GM21528 (cell line): ENCODE measurements at regions not wholly inside any gene's neighbourhood (a gene's known extent, or its start where the extent isn't known, plus 50 kb on each side); places are given as distances from the start of the nearest gene placed in this dataset.
"Not testable (repeated sequence)": the region's sequence is repeated elsewhere in the genome, so short reads cannot be mapped to it uniquely, and the experiment has no call there.

Source experiments
- ATAC-seq: cut with Tn5 transposase; IDR thresholded peaks from one replicate; pipeline ENCODE4 v1.9.1; 2021; ENCODE audit warnings: mild to moderate bottlenecking, moderate library complexity; ENCODE audit not compliant: unreplicated experiment, low FRiP score

DNA sequence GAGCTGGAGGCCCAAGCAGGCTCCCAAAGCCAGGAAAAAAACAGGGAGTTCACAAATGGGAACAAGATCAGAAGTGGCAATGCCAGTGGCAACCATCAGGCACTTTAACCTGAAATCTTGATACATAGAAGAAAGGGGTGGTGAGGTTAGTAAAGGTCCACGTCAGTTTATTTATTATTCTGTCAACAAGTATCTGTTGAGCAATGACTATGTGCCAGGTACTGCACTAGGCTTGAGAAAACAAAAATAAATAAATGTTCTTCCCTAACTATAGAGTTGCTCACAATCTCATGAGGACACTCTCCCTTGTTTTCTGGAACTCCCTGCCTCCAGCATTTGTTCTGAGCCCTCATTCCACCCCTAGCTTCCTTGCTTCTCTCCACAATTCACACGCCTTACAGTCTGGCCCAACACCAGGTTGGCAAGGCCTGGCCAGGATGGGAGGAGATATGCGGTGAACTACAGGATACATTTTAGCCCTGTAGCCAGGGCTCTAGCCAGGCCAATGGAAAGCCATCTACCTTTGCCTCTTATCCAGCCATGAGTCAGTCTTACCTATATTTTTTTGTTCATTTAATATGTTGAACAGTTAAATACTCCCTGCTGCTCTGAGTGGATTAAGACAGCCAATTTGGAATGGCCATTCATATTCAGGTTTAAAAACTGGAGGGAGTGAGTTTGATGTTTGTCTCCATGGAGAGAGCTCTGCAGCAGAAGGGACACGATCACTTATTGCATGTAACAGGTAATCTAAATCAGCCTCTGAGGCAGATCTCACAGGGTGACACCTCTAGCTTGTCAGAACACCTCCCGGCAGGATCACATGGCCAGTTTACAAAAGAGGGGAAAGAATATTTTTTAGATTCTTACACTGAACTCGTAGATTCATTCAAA lies 161.9 kb upstream of the ATP11B start:
- ATAC-seq = no peak

DNA sequence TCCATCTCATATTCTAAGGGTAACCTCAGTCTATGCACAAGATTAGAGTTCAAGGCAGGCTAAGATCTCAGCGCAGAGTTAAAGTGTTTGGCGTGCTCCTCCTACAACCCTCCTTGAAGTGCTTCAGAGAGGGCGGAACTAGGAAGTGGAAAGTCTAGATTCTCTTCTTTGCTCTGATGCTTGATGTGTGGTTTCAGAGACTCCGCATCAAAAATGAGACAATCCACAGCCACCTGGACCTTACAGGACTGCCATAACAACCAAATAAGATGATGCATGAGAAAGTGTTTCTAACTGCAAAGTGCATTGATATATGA lies 161.3 kb upstream of the ATP11B start:
- no peak for ATAC-seq

DNA sequence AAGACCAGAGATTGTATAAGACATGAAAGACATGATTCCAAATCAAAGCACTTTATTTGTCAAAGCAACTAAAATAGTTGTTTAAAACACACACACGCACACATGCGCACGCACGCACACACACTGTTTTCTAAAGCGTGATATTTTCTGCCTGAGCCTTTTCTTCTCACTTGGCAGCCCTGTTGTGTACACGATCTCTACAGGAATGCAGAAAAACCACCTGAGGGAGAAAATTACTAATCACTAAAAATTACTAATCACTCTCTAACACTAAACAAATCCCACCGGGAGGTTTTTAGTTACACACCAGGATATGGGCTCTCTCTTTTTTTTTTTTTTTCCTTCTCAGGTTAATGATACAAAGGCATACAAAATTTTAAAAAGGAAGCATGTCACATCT lies 160.1 kb upstream of the ATP11B start:
- ATAC-seq = no peak

DNA sequence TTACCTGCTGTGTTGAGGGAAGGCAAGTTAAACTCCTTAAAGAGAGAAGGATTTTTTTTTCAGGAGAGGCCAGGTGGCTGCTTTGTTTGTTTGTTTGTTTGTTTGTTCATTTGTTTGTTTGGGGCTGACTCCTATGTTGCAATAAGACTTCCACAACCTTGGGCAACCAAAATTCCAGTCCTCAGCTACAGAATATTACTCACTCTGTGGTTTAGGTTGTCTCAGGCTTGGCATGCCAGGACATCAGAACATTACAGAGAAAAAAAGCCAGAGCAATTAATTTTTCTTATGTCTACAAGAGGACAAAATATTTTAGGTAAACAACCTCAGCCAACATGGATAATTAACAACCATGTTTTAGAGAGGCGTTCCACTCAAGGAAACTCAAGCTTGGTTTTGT lies 156.7 kb upstream of the ATP11B start:
- no peak for ATAC-seq

DNA sequence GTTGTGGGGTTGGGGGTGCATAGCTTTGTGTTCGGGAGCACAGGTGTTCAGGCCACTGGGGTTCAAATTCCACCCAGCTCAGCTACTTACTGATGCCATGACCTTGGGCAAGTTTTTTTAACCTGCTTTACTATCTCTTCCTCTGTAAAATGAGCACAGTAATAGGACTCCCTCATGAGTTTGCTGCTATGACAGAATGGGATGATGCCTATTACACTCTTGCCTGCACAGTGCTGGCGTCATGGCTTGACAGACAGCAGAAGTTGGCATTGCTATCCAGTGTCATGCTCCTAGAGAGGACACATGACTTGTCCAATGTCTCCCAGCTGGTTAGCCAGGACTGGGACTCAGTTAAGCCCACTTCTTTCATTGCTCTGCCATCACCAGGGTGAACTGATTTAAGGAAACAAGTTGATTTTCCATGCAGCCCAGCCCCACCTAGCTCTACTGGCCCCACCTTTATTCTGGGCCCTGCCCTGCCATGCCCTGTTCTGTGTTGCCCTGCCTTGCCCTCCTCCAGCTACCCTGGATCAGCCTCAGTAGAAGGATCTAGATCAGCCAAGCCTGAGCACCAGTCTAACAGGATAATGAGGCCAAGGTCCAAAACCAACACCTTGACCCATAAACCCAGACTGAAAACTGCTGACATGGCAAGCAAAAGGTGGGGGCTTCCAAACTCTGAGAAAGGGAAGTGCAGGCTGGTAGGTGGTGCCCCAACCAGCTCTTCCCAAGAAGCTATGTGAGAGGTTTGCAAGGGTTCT lies 155.8 kb upstream of the ATP11B start:
- ATAC-seq = no peak

DNA sequence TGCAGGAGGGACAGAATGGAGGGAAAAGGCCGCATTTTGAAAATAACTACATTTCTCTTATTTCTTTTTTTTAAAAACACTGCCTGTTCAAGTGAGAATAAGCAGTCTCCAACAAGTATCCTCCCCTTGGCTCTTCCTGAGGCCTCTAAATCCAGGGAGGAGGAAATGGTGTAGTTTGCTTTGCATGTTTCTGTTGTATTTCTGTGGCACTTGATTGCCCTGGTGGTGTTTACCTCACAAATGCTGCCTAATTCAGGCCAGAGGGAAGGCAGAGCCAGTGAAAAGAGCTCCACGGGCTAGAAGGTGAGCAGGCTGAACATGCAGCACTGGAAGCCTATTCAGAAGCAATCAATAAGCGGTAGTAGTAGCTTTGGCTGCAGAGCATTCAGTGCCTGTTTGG lies 149.3 kb upstream of the ATP11B start:
- no peak for ATAC-seq

DNA sequence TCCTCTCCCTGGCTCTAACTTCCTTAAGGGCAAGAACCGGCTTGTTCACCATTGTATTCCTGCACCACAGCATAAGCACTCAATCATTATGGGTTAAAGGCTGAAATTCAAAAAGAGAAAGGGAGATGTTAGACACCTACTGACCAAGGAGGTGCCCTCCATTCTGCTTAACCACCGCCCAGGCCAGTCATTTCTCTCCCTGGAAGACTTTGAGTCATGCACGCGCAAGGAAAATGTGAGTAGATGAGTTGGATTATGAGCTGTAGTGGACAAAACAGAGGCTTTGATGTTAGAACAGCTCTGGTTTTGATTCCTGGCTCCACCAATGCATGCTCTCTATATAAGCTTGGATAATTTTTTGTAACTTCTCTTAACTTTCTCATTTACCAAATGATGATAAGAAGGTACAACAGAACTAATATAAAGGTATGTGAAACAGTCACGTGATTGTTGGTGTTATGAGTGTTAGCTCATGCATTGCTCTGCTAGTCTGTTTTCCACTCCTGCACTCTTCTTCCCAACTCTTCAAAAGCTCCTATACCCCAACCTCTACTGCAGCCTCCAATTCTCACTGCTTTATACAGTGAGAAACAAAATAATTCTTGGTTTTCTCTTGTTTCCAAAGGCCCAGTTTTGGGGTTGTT lies 148.4 kb upstream of the ATP11B start:
- ATAC-seq = no peak

DNA sequence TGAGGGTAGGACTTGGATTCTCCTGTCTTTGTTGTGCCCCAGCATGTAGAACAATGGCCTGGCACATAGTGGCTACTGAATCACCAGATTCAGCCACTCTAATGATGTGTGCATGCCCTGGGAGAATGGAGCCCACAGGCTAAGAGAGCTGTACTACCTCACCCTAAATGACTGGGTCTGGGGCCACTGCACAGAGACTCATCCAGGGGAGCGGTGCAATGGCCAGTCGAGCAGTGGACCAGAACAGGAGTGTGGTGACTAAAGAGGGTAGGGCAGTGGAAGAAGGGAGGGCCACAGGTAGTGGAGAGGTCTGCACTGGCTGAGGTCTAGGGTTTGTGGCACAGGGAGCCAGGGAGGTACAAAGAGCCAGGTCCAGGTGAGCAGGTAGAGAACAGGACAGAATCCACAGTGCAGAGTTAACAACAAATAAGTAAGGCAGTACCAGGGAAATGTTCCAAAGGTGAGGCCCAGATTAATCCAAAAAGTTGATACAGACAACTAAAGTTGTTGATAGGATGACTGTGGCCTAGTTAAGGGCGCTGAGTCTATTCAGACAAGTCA lies 142.7 kb upstream of the ATP11B start:
- no peak for ATAC-seq

DNA sequence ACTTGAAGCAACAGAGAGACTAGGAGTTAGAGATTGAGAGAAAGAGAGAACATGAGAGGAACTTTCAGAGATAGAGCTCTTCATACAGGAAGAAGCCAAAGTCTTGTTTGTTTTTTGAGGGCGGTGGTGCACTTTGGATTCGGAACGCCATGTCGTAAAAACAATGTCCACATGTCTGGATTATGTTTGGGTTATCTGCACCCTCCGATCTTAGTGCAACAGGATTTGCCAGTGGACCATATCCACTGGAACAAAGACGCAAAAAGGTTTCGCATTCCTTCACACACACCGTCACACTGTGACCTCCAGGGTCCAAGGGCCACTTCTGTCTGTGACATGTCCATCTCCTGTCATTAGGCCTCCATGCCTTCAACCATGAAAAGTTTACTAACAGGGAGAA lies 141.8 kb upstream of the ATP11B start:
- ATAC-seq = no peak

DNA sequence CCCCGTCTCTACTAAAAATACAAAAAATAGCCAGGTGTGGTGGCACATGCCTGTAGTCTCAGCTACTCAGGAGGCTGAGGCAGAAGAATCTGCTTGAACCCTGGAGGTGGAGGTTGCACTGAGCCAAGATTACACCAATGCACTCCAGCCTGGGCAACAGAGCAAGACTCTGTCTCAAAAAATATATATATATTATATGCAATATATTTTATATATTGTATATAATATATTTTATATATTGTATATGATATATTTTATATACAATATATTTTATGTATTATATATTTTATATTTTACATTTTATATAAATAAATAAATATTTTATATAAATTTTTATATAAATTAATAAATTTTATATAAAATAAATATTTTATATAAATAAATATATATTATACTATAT lies 140.2 kb upstream of the ATP11B start:
- not testable (repeated sequence) for ATAC-seq

DNA sequence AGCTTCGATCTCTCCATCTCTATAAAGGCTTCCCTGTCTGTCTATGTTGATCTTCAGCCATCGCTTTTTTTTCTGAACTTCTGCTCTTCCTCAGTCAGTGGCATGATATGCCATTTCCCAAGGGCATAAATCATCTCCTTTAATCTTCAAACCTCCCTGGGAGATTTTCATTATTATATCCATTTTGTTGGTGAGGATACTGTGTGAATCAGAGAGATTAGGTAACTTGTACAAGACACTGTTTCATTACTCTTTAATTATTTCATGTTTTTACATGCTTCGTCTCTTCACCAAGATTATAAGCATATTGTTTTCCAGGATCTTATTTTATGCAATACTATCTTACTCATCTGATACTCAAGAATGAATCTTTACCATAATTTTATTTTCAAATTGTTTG lies 124.8 kb upstream of the ATP11B start:
- no peak for ATAC-seq

DNA sequence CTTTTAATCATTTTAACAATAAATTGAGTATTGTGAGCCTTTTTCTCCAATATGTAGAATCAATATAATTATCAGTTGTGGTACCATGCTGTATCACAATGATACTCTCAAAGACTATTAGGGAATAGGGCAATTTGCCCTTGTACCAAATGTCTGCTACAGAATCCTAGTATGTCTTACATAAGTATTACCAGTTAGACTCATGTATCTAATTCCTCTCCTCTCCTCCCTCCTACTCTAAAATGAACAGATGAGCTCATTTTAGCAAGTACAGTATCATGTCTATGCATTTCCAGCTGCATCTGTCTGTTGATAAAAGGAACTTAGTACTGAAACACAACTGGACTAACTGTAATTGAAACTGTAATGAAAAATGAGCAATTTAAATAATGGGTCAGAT lies 124.3 kb upstream of the ATP11B start:
- no peak for ATAC-seq

DNA sequence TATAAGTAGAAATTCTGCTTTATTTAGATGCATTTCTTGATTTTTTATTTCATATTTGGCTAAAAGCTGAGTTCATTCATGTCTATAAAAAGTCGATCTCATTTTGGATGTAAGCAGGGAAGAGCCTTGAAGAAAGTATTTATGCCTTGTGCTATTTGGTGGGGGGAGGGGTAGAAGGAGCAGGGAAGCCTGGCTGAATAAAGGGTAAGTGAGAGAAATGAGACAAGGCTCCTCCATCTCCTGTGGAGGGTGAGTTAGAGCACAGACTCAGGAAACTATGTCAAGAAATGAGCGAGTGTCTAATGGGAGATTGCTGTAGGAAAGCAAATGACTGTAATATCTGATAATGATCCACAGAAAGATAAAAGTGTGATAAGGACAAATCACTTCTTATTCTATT lies 121.8 kb upstream of the ATP11B start:
- no peak for ATAC-seq

DNA sequence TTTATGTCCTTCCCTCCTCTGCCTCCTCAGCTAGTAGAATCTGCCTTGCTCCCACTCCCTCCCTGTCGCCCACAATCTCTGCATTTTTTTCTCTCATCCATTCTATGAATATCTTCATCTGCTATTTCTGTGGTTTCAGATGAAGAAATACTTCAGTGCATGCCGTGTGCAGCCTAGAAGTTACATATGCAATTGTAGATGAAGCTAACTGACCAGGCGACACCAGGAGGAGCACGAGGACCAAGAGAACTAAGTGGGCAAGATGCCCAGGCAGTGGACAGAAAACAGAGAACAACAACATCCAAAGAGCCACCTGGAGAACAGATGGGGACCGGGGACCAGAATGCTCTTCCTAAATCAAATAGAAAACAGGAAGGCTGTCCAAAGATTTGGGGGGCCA lies 121.4 kb upstream of the ATP11B start:
- ATAC-seq = no peak

DNA sequence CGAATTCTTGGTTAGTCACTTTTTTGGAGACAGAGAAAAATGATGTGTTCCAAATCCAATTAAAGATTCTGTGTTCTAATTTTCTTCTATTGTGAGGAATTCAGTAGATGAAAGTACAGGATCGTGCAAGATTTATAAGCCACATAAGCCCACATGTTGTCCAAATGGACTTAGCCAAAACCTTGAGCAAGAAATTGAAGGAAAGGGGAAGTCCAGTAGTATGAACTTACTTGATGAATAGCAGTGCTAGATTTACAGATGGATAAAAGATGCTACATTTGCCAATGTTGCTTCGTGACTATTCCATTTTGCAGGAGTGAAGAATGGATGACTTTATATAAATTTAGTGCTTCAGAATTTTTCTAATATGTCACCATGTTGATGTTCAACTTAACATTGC lies 120.0 kb upstream of the ATP11B start:
- ATAC-seq = no peak

DNA sequence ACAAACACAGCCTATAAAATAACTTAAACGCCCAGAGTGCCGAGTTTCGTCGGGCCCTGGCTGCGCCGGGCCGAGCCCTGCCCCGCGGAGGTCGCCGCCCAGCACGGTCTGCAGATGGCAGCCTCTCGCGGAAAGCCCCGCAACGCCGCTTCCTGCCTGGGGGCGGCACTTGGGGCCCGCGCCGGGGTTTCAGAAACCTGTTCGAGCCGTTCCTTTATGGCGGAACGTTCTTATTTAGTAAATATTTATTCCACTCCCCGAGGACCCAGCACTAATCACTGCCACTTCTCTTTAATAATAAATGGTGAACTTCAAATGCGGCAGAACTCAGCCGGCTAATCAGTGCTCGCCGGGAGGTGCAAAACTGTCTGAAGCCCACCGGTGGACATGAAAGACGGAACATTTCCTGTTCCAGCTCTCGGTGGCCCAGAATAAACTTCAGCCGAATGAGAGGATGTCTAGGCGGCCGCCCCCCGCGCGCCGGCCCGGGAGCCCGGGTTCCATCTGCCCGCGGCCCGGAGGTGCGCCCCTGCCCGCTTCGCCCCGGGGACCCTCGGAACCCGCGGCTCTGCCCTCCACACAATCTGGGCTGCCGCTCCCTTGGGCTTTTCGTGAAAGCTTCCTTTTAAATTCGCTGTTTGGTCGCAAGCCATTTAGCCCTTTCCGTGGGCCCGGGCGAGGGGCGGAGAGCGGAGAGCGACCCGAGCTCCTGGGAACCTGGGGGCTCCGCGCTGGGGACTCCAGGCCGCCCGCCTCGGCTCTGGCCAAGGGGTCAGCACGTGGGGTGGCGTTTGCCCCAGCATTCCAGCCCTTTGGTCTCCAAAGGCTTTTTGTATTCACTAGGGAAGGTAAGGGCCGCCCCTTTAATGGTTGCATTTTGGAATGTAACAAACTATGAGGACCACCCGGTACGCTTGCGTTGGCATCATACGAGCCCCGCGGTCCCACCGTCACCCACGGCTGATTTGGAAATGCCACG lies 110.8 kb upstream of the ATP11B start:
- peak; percentile 90 for ATAC-seq

DNA sequence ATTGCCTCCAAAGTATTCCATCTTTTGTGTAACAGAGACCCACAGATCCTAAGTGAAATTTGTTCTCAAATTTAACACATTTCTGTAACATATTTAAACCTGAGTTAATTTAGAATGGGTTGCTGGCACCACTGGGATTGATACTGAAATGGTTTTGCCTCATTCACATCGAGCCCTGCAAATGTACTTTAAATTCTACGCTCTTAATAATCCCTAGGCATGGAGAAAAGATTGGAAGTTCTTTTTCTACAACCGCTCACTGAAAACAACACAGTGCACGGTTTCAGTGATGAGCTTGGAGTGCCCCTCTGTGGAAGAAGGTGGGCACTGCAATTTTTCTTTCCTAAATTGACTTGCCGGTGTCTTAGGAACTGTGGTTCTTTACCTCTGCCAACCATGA lies 109.9 kb upstream of the ATP11B start:
- peak; percentile 65 for ATAC-seq

DNA sequence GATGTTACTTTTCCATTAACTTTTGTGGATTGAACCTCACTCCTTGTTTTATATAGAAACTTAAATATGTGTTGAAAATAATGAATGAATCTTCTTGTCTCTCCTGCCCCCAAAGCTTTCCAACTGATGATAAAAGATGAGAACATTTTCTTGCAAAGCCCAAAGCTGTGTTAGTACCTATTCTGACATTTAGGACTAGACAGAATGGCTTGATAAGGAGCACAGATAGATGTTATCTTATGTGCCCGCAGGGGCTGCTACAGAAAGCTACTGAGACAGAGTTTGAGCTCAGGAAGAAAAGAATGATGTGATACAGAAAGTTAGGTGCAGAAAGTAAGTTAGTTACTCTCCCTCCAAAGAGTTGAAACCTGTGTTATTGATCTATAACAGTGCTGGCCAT lies 109.4 kb upstream of the ATP11B start:
- no peak for ATAC-seq

DNA sequence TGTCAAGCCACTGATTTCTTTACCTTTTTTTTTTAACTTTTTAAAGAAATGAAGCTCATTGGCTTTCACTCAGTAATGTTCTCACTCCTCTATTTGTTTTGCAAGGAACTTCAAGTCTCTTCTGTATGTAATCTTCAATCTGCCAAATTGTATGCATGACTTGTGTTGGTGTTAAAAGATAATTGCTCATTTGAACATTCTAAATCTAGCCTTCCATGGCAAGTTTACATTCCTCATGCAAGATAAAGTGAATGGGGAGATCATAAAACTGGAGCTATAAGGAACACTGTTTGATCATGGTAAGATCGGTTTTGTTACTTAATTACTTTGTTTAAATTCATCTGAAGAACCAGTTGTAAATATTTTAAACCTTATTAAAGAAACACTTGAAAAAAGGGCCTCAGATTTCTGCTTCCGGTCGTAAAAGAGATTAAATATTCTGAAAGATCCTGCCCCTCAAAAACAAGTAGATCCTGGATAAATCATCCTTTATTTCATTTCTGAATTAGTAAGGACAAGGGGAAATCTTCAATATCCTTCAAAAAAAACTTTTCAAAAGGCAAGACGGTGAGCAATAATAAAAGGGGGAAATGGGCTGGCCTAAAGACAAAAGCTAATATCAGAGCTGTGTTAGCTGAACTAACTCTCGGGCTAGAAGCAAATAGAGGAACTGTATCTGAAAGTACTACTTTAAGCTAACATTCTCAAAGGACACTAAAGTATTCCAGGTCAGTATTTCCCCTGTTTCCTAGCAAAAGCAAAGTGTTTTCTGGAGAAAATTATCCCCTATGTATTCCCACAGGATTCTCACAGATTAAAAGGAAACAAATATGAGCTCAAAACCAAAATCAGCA lies 107.0 kb upstream of the ATP11B start:
- ATAC-seq = no peak
